ENCODE measurements at regions not wholly inside any gene's neighbourhood (a gene's known extent, or its start where the extent isn't known, plus 50 kb on each side); places are given as distances from the start of the nearest gene placed in this dataset.

DNA sequence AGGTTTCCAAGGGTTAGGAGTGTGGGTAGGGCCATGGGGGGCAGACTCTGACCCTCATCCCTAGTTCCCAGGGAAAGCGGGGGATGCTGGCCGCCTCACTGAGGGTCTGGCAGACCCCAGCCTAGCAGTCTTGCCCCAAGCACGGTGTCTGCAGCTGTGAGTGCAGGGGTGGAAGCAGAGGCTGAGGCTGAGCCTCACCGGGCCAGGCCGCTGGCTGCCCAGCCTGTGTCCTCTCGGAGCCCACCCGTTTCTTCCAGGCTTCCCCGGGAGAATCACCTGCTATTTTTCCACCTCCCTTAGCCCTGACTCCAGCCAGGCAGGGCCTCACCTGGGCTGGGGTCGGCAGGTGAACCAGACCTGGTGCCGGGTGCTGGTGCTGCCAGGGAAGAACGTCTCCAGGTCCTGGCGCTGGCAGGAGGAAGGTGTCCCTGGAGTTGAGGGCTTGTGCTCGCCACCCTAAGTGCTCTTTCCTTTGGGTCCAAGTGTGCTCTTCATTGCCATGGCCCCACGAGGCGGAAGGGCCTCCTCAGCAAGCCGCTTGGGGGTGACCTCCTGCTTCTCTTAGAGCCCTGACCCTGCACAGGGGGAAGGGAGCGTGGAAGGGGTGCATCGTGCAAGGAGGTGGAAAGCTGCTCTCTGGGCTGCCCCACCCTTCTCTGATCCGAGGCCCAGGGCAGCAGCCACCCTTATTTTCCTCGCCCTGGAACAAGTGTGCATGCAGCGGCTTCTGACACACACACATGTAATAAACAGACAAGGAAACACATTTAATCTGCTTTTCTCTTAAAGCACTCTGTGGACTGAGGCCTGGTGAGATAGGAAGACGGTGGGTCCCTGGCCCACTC lies 112.7 kb downstream of the FAM53A start:
- no peaks in the 10 kb centered on the region for H3K4me1 Mint-ChIP-seq (ENCODE audit: low read depth)
- H3K36me3 Mint-ChIP-seq (ENCODE audit: low read depth): no peaks in the 10 kb centered on the region
- no peak overlapping the region for H3K27ac Mint-ChIP-seq
- H3K4me3 Mint-ChIP-seq: no peak overlapping the region
- H3K9me3 Mint-ChIP-seq: no peaks in the 10 kb centered on the region
- no peak for DNase-seq
- peaks cover 2% of the 10 kb centered on the region for H3K27me3 Mint-ChIP-seq (ENCODE audit: insufficient read depth)
- TF ChIP-seq, protein P1, sequence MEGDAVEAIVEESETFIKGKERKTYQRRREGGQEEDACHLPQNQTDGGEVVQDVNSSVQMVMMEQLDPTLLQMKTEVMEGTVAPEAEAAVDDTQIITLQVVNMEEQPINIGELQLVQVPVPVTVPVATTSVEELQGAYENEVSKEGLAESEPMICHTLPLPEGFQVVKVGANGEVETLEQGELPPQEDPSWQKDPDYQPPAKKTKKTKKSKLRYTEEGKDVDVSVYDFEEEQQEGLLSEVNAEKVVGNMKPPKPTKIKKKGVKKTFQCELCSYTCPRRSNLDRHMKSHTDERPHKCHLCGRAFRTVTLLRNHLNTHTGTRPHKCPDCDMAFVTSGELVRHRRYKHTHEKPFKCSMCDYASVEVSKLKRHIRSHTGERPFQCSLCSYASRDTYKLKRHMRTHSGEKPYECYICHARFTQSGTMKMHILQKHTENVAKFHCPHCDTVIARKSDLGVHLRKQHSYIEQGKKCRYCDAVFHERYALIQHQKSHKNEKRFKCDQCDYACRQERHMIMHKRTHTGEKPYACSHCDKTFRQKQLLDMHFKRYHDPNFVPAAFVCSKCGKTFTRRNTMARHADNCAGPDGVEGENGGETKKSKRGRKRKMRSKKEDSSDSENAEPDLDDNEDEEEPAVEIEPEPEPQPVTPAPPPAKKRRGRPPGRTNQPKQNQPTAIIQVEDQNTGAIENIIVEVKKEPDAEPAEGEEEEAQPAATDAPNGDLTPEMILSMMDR (IDR thresholded peaks at IDR 0.05): no peak

DNA sequence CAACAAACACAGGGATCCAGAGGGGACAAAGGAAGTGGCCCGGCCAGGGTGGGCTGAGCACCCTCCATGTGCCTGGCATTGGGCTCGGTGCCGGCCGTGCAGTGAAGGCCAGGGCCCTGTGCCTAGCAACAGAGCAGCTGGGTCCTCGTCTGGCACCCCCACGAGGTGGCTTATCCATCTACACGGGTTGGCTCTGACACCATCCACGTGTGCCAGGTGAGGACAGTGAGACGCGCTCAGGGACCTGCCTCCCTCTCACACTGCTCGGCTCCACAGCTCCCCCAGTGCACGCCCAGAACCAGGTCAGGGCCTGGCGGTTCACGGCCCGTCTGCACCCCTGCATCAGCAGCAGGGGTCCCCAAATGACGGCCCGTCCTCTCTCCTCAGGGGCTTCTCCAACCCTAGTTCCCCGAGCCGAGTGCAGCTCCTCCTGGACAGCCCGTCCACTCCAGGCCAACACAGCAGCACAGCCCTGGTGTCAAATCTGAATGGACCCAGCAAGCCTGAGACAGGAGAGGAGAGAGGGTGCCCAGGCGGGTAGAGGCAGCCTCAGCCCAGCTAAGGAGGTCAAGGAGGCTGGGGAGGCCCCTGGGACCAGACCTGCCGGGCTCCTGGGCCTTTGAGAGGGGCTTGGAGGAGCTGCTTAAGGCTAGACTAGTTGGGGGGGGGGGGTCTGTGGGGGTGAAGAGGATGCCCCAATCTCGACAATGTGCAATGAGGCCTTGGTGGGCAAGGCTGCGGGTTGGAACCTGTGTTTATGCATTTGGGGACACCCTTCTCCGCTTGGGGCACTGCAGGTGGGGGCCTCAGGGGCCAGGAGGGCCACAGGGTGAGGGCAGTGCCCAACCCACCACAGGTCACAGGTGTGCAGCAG lies 113.6 kb downstream of the FAM53A start:
- Mint-ChIP-seq H3K4me3 (no peak overlapping the region), H3K4me1 (ENCODE audit: low read depth) (no peaks in the 10 kb centered on the region), H3K36me3 (ENCODE audit: low read depth) (no peaks in the 10 kb centered on the region), H3K9me3 (no peaks in the 10 kb centered on the region), H3K27ac (no peak overlapping the region), H3K27me3 (ENCODE audit: insufficient read depth) (peaks cover 5% of the 10 kb centered on the region)
- DNase-seq: no peak
- TF ChIP-seq, protein P1 (IDR thresholded peaks at IDR 0.05): no peak

DNA sequence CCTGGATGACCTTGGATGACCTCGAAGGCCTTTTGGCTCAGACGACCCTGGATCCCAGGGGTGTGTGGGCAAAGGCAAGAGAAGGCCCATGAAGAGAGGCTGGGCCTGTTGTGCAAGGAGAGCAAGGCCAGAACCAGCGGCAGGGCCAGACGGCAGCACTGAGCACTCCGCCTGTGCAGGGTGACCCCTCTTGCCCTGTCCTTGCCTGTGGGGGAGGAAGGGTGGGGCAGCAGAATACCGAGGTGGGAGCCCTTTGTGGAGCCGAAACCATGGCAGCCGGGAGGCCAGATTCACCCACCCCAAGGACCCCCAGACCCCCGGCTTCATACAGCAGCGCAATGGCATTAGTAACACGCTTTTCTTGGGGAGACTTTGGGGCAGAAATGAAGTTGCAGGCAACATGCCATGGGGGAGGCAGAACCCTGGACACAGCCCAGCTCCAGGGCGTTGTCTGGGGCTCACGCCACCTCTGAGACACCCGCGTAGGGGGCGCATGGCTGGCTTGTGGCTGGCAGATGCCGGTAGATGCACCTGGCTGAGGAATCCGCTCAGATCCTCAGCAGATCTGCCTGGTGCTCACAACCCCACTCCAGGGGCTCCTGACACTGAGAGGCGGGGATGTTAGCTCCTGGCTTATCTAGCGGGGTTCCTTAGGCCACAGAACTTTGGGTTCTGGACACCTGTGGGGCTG lies 114.5 kb downstream of the FAM53A start:
- Mint-ChIP-seq H3K4me1 (ENCODE audit: low read depth) (no peaks in the 10 kb centered on the region), H3K27me3 (ENCODE audit: insufficient read depth) (peaks cover 13% of the 10 kb centered on the region), H3K9me3 (no peaks in the 10 kb centered on the region), H3K27ac (no peak overlapping the region), H3K4me3 (no peak overlapping the region), H3K36me3 (ENCODE audit: low read depth) (no peaks in the 10 kb centered on the region)
- no peak for DNase-seq
- TF ChIP-seq, protein P1 (IDR thresholded peaks at IDR 0.05): no peak

DNA sequence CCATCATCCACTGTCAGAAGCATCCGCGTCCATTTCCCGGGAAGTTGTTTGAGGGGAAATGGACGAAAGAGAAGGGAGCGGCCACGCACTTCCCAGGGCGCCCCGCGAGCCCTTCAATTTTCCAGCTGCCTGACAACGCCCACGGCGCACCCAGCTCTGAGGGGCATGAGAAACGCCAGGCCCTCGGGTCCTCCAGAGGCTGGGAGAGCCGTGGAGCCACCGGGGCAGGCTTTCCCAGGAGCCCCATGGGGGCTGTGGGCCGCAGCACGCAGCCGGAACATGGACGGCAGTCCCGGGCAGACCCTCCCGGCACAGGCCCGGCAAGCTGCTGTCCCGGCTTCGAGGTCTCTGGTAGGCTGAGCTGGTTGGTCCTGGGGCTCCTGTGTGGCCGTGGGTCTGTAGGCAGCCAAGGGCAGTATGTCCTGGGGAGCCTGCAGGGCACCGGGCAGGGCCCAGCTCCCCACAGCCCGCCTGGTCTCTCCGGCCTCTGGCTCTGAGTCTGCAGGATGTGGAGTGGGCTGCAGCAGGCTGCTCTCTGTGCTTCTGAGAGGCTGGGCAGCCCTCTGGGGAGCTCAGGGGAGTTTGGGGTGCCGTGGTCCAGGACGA lies 115.2 kb downstream of the FAM53A start:
- H3K36me3 Mint-ChIP-seq (ENCODE audit: low read depth): no peaks in the 10 kb centered on the region
- TF ChIP-seq, protein P1 (IDR thresholded peaks at IDR 0.05): no peak

More for the DNA sequence above, 115.2 kb downstream of the FAM53A start:
- Mint-ChIP-seq H3K27me3 (ENCODE audit: insufficient read depth) (peaks cover 14% of the 10 kb centered on the region), H3K4me3 (no peak overlapping the region), H3K27ac (no peak overlapping the region), H3K4me1 (ENCODE audit: low read depth) (no peaks in the 10 kb centered on the region), H3K9me3 (no peaks in the 10 kb centered on the region)
- no peak for DNase-seq
